Right atrium auricular region (tissue), 2 donors: ENCODE measurements at regions not wholly inside any gene's neighbourhood (a gene's known extent, or its start where the extent isn't known, plus 50 kb on each side); places are given as distances from the start of the nearest gene placed in this dataset.

ENCODE experiments used
- DNase-seq: peaks from one replicate; pipeline ENCODE4 v3.0.0-alpha.2; 2019; ENCODE audit warnings: low spot score
- H3K27ac ChIP-seq, 2 donors: fragments of 200-600 bp; sonication (generic); 1 replicate in 1 of 2; 2 replicates in 1 of 2; pipeline ENCODE4 v1.5.1; 2016 to 2019
- H3K27me3 ChIP-seq, 2 donors: fragments of 200-600 bp; sonication (generic); one replicate each; pipeline versions ENCODE4 v1.5.1 to v1.6.0; 2017 to 2019
- H3K36me3 ChIP-seq: fragments of 200-600 bp; sonication (generic); one replicate; pipeline ENCODE4 v1.5.1; 2016
- H3K4me1 ChIP-seq, 2 donors: fragments of 200-600 bp; sonication (generic); one replicate each; pipeline versions ENCODE4 v1.5.1 to v1.6.0; 2017 to 2019
- H3K4me3 ChIP-seq, 2 donors: fragments of 200-600 bp; sonication (generic); 1 replicate in 1 of 2; 2 replicates in 1 of 2; pipeline ENCODE4 v1.5.1; 2017 to 2019; ENCODE audit warnings: mild to moderate bottlenecking in 1 of 2, moderate library complexity in 1 of 2
- H3K9me3 ChIP-seq, 2 donors: fragments of 200-600 bp; sonication (generic); one replicate each; pipeline ENCODE4 v1.5.1; 2019
- CTCF ChIP-seq, 2 donors: fragments of 200-600 bp; sonication (generic); IDR thresholded peaks; one replicate each; pipeline ENCODE4 v1.5.1; 2019; ENCODE audit warnings: antibody characterized with exemption in 2 of 2

- TF ChIP-seq CTCF (IDR thresholded peaks at IDR 0.05) = no peak
- no peaks in the 10 kb centered on the region for H3K9me3 ChIP-seq
- H3K36me3 ChIP-seq = no peaks in the 10 kb centered on the region
- no peak overlapping the region for H3K27ac ChIP-seq
- H3K4me1 ChIP-seq = no peaks in the 10 kb centered on the region
- no peaks in the 10 kb centered on the region for H3K27me3 ChIP-seq
- DNase-seq = no peak
- no peak overlapping the region for H3K4me3 ChIP-seq
Measured at GRCh38 chr12:125966641-125967040, 901.4 kb downstream of the AACS start.

- Histone ChIP-seq H3K9me3 (no peaks in the 10 kb centered on the region), H3K4me3 (no peak overlapping the region), H3K4me1 (no peaks in the 10 kb centered on the region), H3K27ac (no peak overlapping the region), H3K27me3 (no peaks in the 10 kb centered on the region), H3K36me3 (no peaks in the 10 kb centered on the region)
- no peak for TF ChIP-seq CTCF (IDR thresholded peaks at IDR 0.05)
- no peak for DNase-seq
Measured at GRCh38 chr12:125968413-125968812, 903.2 kb downstream of the AACS start.

- no peak overlapping the region for H3K27ac ChIP-seq
- DNase-seq = no peak
- H3K27me3 ChIP-seq = no peaks in the 10 kb centered on the region
- no peaks in the 10 kb centered on the region for H3K4me1 ChIP-seq
- no peak overlapping the region for H3K4me3 ChIP-seq
- no peaks in the 10 kb centered on the region for H3K9me3 ChIP-seq
- no peak for TF ChIP-seq CTCF (IDR thresholded peaks at IDR 0.05)
- no peaks in the 10 kb centered on the region for H3K36me3 ChIP-seq
Measured at GRCh38 chr12:125971981-125972380, 906.7 kb downstream of the AACS start.

- H3K4me1 ChIP-seq = no peaks in the 10 kb centered on the region
- no peak overlapping the region for H3K4me3 ChIP-seq
- no peak for TF ChIP-seq CTCF (IDR thresholded peaks at IDR 0.05)
- DNase-seq = no peak
- H3K27me3 ChIP-seq = no peaks in the 10 kb centered on the region
- H3K36me3 ChIP-seq = no peaks in the 10 kb centered on the region
- no peaks in the 10 kb centered on the region for H3K9me3 ChIP-seq
- no peak overlapping the region for H3K27ac ChIP-seq
Measured at GRCh38 chr12:125978286-125978685, 913.1 kb downstream of the AACS start.

- H3K27ac ChIP-seq = no peak overlapping the region
- no peak overlapping the region for H3K4me3 ChIP-seq
- no peak for TF ChIP-seq CTCF (IDR thresholded peaks at IDR 0.05)
- H3K4me1 ChIP-seq = peaks cover 0 to 10% of the 10 kb centered on the region in 2 donors
- H3K27me3 ChIP-seq = no peaks in the 10 kb centered on the region
- no peak for DNase-seq
- no peaks in the 10 kb centered on the region for H3K36me3 ChIP-seq
- no peaks in the 10 kb centered on the region for H3K9me3 ChIP-seq
Measured at GRCh38 chr12:125981610-125982253, 916.5 kb downstream of the AACS start.
